Activated naive CD4-positive, alpha-beta T cell treated with anti-CD3 and anti-CD28 coated beads, Interleukin-2, amount 10 ng/mL, durations not matched to agents 7 days and 5 days (primary cell): ENCODE measurements at regions not wholly inside any gene's neighbourhood (a gene's known extent, or its start where the extent isn't known, plus 50 kb on each side); places are given as distances from the start of the nearest gene placed in this dataset.
"Not testable (repeated sequence)": the region's sequence is repeated elsewhere in the genome, so short reads cannot be mapped to it uniquely, and the experiment has no call there.

Source experiments
- CTCF ChIA-PET: fragments of 350-600 bp; sonication (Branson Sonifier 250); formaldehyde crosslinking; loops from one replicate; lab custom pipeline; 2021; ENCODE audit warnings: antibody characterized with exemption; lab: Charles Lee
- DNase-seq: peaks from one replicate; pipeline ENCODE4 v3.0.0-alpha.2; 2020
- H3K27ac Mint-ChIP-seq: one replicate; pipeline ENCODE4 v1.8.0; 2021; ENCODE audit warnings: mild to moderate bottlenecking, moderate library complexity, mixed read lengths
- H3K27me3 Mint-ChIP-seq: one replicate; pipeline ENCODE4 v1.8.0; 2021; ENCODE audit warnings: mild to moderate bottlenecking, mixed read lengths
- H3K36me3 Mint-ChIP-seq: one replicate; pipeline ENCODE4 v1.8.0; 2021; ENCODE audit warnings: mixed read lengths
- H3K4me1 Mint-ChIP-seq: one replicate; pipeline ENCODE4 v1.8.0; 2021; ENCODE audit warnings: mixed read lengths
- H3K4me3 Mint-ChIP-seq: one replicate; pipeline ENCODE4 v1.8.0; 2021; ENCODE audit warnings: mild to moderate bottlenecking, moderate library complexity, mixed read lengths
- H3K9me3 Mint-ChIP-seq: one replicate; pipeline ENCODE4 v1.8.0; 2021; ENCODE audit warnings: mixed read lengths

- CTCF ChIA-PET: no interaction called here
- DNase-seq: no peak
- Mint-ChIP-seq H3K27ac (no peak overlapping the region), H3K4me1 (no peaks in the 10 kb centered on the region), H3K9me3 (peaks cover 16% of the 10 kb centered on the region), H3K36me3 (no peaks in the 10 kb centered on the region), H3K27me3 (no peaks in the 10 kb centered on the region), H3K4me3 (no peak overlapping the region)
Observed at GRCh38 chr5:3326841-3327232, 268.8 kb upstream of the IRX1 start.

DNA sequence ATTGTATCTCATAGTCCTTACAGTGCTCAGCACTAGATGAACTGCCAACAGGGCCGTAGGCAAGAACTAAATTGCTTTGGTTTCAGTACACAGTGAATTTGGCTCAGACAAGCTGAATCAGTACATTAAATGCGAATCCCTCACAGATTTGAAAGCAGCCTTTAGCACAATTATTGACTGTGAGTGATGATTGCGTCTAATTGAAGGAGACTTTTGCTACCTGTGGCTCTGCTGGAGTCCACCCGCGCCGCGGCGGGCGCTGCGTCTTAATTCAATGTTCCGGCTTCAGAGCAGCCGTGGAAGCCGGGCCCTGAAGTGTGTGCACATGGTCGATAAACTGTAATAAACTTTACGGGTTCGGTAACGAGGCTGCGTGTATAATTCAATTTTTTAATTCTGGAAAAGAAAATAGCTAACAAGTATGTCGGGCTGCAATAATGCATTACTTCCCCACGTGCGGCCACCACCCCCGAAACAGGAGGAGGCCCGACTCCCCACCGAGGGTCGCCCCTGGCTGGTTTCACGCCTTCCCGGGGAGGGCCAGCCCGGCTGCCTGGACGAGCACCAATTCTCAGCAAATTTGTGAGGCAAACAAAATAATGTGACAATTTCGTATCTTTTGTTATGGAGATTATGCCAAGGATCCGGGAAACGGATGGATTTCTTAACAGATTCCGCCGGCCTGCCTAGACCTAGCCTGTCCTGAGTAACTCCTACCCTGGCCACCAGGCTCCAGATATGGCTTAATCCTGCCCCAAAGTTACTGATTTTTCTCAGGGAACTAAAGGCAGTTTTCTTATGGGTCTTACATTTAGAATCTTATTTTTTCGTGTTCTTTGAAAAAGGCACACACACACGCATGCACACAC lies 269.4 kb upstream of the IRX1 start:
- no peaks in the 10 kb centered on the region for H3K27me3 Mint-ChIP-seq
- CTCF ChIA-PET: no interaction called here
- no peak for DNase-seq
- no peak overlapping the region for H3K27ac Mint-ChIP-seq
- H3K9me3 Mint-ChIP-seq: peaks cover 15% of the 10 kb centered on the region
- H3K4me1 Mint-ChIP-seq: no peaks in the 10 kb centered on the region
- no peaks in the 10 kb centered on the region for H3K36me3 Mint-ChIP-seq
- no peak overlapping the region for H3K4me3 Mint-ChIP-seq

DNA sequence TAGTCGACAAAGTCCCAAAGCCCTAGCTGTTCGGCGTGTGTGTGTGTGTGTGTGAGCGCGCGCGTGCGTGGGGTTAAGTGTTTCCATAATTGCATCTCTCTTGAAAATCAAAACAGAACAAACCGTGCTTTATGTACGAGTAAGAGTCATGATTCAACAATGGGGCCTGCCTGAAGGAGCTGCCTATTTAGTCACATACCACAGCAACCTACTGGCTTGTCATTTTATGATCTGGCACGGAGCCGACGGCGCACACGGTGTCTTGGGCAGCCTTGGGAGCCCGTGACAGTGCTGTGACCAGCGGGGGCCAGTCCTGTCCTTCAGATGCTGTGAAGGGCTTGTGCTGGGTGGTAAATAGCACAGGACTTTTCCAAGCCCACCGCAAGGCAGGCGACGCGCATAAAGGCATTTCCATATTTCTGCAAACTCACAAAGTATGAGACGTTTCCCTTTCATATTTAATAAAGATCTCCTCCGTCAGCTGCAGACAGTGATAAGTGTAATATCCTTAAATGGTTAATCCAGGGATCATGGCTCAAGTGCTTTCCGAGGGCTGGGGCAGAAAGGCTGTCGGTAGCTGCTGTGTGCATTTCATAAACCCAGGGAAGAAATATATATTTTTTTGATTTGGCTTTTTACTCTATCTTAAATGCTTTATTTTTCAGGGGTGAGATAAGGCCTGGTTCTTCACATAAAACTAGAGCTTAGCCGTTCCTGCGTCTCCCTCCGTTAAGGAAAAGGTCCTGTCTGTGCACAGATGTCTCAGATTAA lies 270.2 kb upstream of the IRX1 start:
- no peaks in the 10 kb centered on the region for H3K4me1 Mint-ChIP-seq
- no peaks in the 10 kb centered on the region for H3K36me3 Mint-ChIP-seq
- peaks cover 11% of the 10 kb centered on the region for H3K9me3 Mint-ChIP-seq
- CTCF ChIA-PET: no interaction called here
- H3K4me3 Mint-ChIP-seq: no peak overlapping the region
- no peaks in the 10 kb centered on the region for H3K27me3 Mint-ChIP-seq
- H3K27ac Mint-ChIP-seq: no peak overlapping the region
- DNase-seq: no peak

GRCh38 chr5:3324421-3325101 lies 271.1 kb upstream of the IRX1 start:
- H3K9me3 Mint-ChIP-seq: peaks cover 9% of the 10 kb centered on the region
- H3K36me3 Mint-ChIP-seq: no peaks in the 10 kb centered on the region
- no peaks in the 10 kb centered on the region for H3K4me1 Mint-ChIP-seq
- CTCF ChIA-PET: no interaction called here
- H3K4me3 Mint-ChIP-seq: no peak overlapping the region
- DNase-seq: no peak
- no peak overlapping the region for H3K27ac Mint-ChIP-seq
- no peaks in the 10 kb centered on the region for H3K27me3 Mint-ChIP-seq

DNA sequence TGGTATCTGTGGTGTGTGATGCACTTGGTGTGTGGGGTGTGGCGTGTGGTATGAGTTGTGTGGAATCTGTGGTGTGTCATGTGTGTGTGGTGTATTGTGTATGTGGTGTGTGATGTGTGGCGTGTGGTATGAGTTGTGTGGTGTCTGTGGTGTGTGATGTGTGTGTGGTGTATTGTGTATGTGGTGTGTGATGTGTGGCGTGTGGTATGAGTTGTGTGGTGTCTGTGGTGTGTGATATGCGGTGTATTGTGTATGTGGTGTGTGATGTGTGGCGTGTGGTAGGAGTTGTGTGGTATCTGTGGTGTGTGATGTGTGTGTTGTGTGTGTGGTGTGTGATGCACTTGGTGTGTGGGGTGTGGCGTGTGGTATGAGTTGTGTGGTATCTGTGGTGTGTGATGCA lies 271.7 kb upstream of the IRX1 start:
- H3K4me1 Mint-ChIP-seq, DNase-seq, CTCF ChIA-PET, H3K36me3 Mint-ChIP-seq, H3K27ac Mint-ChIP-seq, H3K27me3 Mint-ChIP-seq, H3K9me3 Mint-ChIP-seq, H3K4me3 Mint-ChIP-seq: not testable (repeated sequence)

GRCh38 chr5:3323144-3323543 lies 272.5 kb upstream of the IRX1 start:
- DNase-seq: no peak
- H3K36me3 Mint-ChIP-seq: no peaks in the 10 kb centered on the region
- peaks cover 9% of the 10 kb centered on the region for H3K9me3 Mint-ChIP-seq
- H3K4me1 Mint-ChIP-seq: no peaks in the 10 kb centered on the region
- no peak overlapping the region for H3K27ac Mint-ChIP-seq
- no peaks in the 10 kb centered on the region for H3K27me3 Mint-ChIP-seq
- CTCF ChIA-PET: no interaction called here
- H3K4me3 Mint-ChIP-seq: no peak overlapping the region

- Mint-ChIP-seq H3K36me3 (no peaks in the 10 kb centered on the region), H3K4me1 (no peaks in the 10 kb centered on the region), H3K4me3 (no peak overlapping the region), H3K9me3 (peaks cover 9% of the 10 kb centered on the region), H3K27ac (no peak overlapping the region), H3K27me3 (no peaks in the 10 kb centered on the region)
- no peak for DNase-seq
- CTCF ChIA-PET: no interaction called here
Observed at GRCh38 chr5:3322642-3323041, 273.0 kb upstream of the IRX1 start.

- CTCF ChIA-PET: no interaction called here
- Mint-ChIP-seq H3K36me3 (no peaks in the 10 kb centered on the region), H3K4me1 (no peaks in the 10 kb centered on the region), H3K27me3 (no peaks in the 10 kb centered on the region), H3K9me3 (peaks cover 8% of the 10 kb centered on the region), H3K27ac (no peak overlapping the region), H3K4me3 (no peak overlapping the region)
- no peak for DNase-seq
Observed at GRCh38 chr5:3321923-3322322, 273.7 kb upstream of the IRX1 start.

DNA sequence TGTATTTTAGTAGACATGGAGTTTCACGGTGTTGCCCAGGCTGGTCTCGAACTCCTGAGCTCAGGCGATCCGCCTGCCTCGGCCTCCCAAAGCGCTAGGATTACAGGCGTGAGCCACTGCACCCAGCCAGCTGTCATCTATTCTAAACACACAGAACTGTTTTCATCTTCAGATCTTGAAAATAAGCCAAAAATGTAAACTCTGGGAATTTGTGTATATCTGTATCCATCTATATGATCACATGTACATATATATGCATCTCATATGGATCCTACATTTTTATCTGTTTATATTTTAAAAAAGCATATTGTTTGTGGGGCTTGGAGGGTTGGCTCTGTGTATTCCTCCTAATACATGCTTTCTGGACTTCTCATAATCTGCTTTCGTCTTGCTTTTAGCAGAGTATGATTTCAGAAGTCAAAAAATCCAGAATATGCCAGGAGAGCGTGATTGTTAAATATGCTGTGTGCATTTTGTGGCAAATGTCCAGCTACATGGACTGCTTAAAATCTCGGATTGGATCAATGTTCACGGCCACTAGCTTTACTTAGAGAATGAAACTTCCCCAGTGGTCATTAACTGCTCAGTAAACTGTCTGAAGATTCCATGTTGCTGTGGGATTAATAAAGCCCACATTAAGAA lies 274.4 kb upstream of the IRX1 start:
- Mint-ChIP-seq H3K36me3 (no peaks in the 10 kb centered on the region), H3K9me3 (peaks cover 5% of the 10 kb centered on the region), H3K4me3 (no peak overlapping the region), H3K4me1 (no peaks in the 10 kb centered on the region), H3K27ac (no peak overlapping the region), H3K27me3 (no peaks in the 10 kb centered on the region)
- CTCF ChIA-PET: no interaction called here
- no peak for DNase-seq

- Mint-ChIP-seq H3K4me3 (no peak overlapping the region), H3K27me3 (no peaks in the 10 kb centered on the region), H3K4me1 (no peaks in the 10 kb centered on the region), H3K9me3 (peaks cover 3% of the 10 kb centered on the region), H3K36me3 (no peaks in the 10 kb centered on the region), H3K27ac (no peak overlapping the region)
- CTCF ChIA-PET: no interaction called here
- no peak for DNase-seq
Observed at GRCh38 chr5:3320317-3320875, 275.2 kb upstream of the IRX1 start.

DNA sequence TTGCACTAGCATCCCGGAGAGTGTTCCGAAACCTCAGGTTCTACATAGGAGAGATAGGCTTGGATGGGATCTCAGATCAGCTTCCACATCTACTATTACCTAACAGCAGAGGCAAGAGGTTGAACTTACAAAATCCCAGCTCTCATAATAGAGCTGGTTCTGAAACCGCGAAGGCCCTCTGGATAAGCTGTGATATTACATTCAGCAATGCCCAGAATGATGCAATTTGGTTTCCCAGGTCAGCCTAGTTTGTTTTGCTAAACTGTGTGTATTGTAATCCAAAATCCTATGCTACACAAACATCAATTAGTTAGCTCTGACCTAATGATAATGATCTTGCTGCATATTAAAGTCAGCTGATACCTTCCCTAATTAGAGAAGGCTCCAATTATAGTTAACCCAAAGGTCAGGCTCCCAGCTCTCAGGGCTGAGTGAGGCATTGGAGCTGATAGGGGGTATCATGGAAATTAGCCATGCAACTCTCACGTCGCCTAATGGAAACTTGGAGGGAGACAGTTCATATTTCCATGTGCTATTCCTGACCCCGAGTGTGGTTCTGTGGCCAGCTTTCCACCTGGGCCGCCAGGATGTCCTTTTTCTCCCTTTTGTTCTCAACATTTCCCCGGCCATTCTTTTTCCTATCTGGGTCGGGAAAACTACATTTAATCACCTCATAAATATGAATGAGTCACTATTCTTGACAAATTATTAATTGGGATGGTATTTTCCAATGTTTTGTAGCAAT lies 278.4 kb upstream of the IRX1 start:
- Mint-ChIP-seq H3K27me3 (no peaks in the 10 kb centered on the region), H3K9me3 (peaks cover 7% of the 10 kb centered on the region), H3K27ac (no peak overlapping the region), H3K36me3 (no peaks in the 10 kb centered on the region), H3K4me1 (no peaks in the 10 kb centered on the region), H3K4me3 (no peak overlapping the region)
- DNase-seq: no peak
- CTCF ChIA-PET: no interaction called here

- no peak overlapping the region for H3K27ac Mint-ChIP-seq
- DNase-seq: no peak
- CTCF ChIA-PET: no interaction called here
- no peak overlapping the region for H3K4me3 Mint-ChIP-seq
- no peaks in the 10 kb centered on the region for H3K27me3 Mint-ChIP-seq
- peaks cover 9% of the 10 kb centered on the region for H3K9me3 Mint-ChIP-seq
- H3K36me3 Mint-ChIP-seq: no peaks in the 10 kb centered on the region
- no peaks in the 10 kb centered on the region for H3K4me1 Mint-ChIP-seq
Observed at GRCh38 chr5:3313569-3313968, 282.1 kb upstream of the IRX1 start.

DNA sequence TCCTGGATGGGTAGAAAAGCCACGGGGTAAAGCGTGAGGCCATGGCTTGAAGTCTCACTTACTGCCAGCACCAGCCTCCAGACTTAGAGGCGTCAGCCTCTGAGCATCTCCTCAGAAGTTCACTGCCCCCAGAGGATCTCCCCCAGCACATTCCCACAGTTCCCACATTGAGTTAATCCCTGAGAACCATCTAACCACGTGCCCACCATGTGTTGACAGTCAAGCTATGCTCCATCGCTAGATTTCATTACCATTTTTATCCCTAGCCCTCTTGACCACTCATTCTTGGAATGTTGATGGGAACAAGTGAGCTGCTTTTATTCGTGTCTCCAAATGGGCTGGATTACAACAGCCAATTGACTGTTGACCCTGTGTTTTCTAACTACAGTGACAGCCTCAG lies 283.3 kb upstream of the IRX1 start:
- CTCF ChIA-PET: no interaction called here
- Mint-ChIP-seq H3K36me3 (no peaks in the 10 kb centered on the region), H3K27ac (no peak overlapping the region), H3K4me3 (no peak overlapping the region), H3K9me3 (peaks cover 12% of the 10 kb centered on the region), H3K27me3 (no peaks in the 10 kb centered on the region), H3K4me1 (no peaks in the 10 kb centered on the region)
- no peak for DNase-seq
